Right lobe of liver (tissue), 6 donors: ENCODE measurements at regions not wholly inside any gene's neighbourhood (a gene's known extent, or its start where the extent isn't known, plus 50 kb on each side); places are given as distances from the start of the nearest gene placed in this dataset.

Experiments used
- ATAC-seq, 4 donors: fragments of 200-7000 bp; cut with Tn5 transposase; one replicate each; pipeline ENCODE4 v1.9.1; 2020; ENCODE audit warnings: mild to moderate bottlenecking in 4 of 4, moderate library complexity in 4 of 4
- DNase-seq, 3 donors: peaks; one replicate each; pipeline ENCODE4 v3.0.0-alpha.2; 2020
- H3K27ac ChIP-seq, 3 donors: fragments of 200-600 bp; one replicate each; pipeline ENCODE4 v1.8.0; 2022
- H3K27me3 ChIP-seq, 2 donors: fragments of 200-600 bp; one replicate each; pipeline ENCODE4 v1.8.0; 2022
- H3K36me3 ChIP-seq, 4 donors: fragments of 200-600 bp; sonication (generic) in 1 of 4; one replicate each; pipeline versions ENCODE4 v1.5.1 to v1.8.0; 2017 to 2022; ENCODE audit warnings: control low read depth in 1 of 4
- H3K4me1 ChIP-seq, 4 donors: fragments of 200-600 bp; sonication (generic) in 1 of 4; one replicate each; pipeline versions ENCODE4 v1.5.1 to v1.8.0; 2017 to 2022; ENCODE audit warnings: control low read depth in 1 of 4
- H3K4me3 ChIP-seq, 3 donors: fragments of 200-600 bp; one replicate each; pipeline ENCODE4 v1.8.0; 2022
- H3K9me3 ChIP-seq, 4 donors: fragments of 200-600 bp; sonication (generic) in 1 of 4; one replicate each; pipeline versions ENCODE4 v1.5.1 to v1.8.0; 2017 to 2022; ENCODE audit warnings: control low read depth in 1 of 4
- POLR2A ChIP-seq: fragments of 450-650 bp; IDR thresholded peaks from one replicate; pipeline ENCODE4 v1.6.1; 2017; ENCODE audit warnings: antibody characterized with exemption, mild to moderate bottlenecking
- WGBS: methylation state at CpG from one replicate; pipeline ENCODE4 v1.1.6; 2018; ENCODE audit warnings: low coverage, low lambda C conversion rate; ENCODE audit not compliant: insufficient coverage; ENCODE audit errors: missing lambda C conversion rate; 5-methylcytosine and 5-hydroxymethylcytosine counted together
- intact Hi-C, 2 donors: fragments of 100-400 bp; cut with DNase I; formaldehyde crosslinking; loops; one replicate each; pipeline versions ENCODE4 v1.11.2 to v1.14.1; 2022
- TF ChIP-seq, protein P1 (sequence below), 4 donors: fragments of 200-600 bp in 3 of 4; fragments of 450-650 bp in 1 of 4; IDR thresholded peaks; one replicate each; pipeline versions ENCODE4 v1.5.1 to v1.8.0; 2016 to 2022; ENCODE audit warnings: antibody characterized with exemption in 4 of 4, mild to moderate bottlenecking in 2 of 4
- donor health status: DM: no; HTN: yes; CAD: no.
- donor health status: DM: no; HTN: no; CAD: no.
- donor health status: DM: no; HTN: no; CAD: no.
- donor health status: DM: no; HTN: yes; CAD: no.
- donor health status: DM: no; HTN: yes; CAD: no.

DNA sequence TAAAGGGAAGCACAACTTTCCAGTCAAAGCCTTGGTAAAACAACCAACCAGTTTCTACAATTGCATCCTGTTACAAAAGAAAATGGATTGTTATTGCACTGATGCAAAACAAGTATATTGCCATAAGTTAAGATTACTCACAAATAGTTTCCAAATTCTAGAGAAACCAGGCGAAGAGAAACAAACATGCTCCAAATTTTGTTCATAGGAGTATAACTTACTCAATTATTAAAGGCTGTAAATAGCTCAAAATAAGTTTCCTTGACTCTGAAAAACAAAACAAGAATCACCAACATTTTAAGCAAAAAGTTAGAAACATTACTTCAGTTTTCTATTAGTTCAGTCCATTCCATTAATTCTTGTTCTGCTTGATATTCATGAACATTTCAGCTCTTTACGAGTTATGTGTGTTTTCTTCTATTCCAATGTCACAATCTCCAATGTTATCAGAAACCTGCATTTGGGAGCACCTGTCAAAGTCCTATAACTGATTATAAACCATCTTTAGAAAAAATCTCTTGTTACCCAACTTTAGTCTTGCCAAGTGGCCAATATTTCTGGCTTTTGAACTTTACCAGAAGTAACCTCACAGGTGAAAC is 137.9 kb upstream of the THBS2 start:
- Histone ChIP-seq H3K4me1 (no peaks in the 10 kb centered on the region), H3K27ac (no peak overlapping the region), H3K36me3 (no peaks in the 10 kb centered on the region), H3K27me3 (no peaks in the 10 kb centered on the region), H3K9me3 (no peaks in the 10 kb centered on the region), H3K4me3 (no peak overlapping the region)
- ATAC-seq = no peak
- 73% methylated on average over 2 of the region's 2 CpGs for WGBS
- DNase-seq = no peak
- intact Hi-C loops = no loop called here
- TF ChIP-seq, protein P1, sequence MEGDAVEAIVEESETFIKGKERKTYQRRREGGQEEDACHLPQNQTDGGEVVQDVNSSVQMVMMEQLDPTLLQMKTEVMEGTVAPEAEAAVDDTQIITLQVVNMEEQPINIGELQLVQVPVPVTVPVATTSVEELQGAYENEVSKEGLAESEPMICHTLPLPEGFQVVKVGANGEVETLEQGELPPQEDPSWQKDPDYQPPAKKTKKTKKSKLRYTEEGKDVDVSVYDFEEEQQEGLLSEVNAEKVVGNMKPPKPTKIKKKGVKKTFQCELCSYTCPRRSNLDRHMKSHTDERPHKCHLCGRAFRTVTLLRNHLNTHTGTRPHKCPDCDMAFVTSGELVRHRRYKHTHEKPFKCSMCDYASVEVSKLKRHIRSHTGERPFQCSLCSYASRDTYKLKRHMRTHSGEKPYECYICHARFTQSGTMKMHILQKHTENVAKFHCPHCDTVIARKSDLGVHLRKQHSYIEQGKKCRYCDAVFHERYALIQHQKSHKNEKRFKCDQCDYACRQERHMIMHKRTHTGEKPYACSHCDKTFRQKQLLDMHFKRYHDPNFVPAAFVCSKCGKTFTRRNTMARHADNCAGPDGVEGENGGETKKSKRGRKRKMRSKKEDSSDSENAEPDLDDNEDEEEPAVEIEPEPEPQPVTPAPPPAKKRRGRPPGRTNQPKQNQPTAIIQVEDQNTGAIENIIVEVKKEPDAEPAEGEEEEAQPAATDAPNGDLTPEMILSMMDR (IDR thresholded peaks at IDR 0.05) = no peak
- TF ChIP-seq POLR2A = no peak

DNA sequence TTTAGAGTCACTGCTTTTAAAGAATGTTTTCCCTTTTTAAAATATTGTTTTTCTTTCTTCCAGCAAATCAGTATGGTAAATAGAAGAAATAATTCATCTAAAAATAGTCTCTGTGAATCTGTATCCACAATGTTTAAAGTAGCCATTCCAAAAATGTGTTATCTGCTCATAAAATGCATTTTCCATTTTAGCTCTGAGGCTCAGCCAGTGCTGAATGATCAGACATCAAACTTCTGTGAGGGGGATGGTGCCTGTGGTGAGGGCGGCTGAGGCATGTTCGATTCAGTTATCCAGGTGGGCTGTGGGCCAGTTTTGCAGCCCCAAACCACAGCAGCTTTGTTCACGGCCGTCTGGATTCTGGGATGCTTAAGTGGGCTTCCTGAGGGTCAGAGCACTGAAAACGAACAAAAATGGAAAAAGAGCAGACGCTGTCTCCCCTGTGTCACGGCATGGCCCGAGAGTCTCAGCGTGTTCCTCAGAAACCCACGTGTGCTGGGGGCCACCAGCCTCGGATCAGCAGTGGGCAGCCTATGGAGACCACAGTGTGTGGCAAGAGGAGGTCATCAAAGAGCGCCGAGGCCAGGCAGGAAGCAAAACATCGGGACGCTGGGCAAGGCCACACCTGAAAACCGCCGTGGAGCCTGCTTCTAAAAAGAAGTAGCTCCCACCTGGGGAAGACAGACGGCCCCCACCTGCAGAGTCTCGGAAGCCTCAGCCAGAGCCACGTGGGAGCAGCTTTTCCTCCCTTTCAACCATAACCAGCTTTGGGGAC is 134.9 kb upstream of the THBS2 start:
- Histone ChIP-seq H3K9me3 (no peaks in the 10 kb centered on the region), H3K4me1 (no peaks in the 10 kb centered on the region), H3K36me3 (no peaks in the 10 kb centered on the region), H3K4me3 (no peak overlapping the region), H3K27ac (no peak overlapping the region), H3K27me3 (no peaks in the 10 kb centered on the region)
- TF ChIP-seq POLR2A = no peak
- TF ChIP-seq, protein P1 (IDR thresholded peaks at IDR 0.05) = no peak
- DNase-seq (no peak), ATAC-seq (no peak)
- 50% methylated on average over 9 of the region's 20 CpGs for WGBS
- intact Hi-C loops = no loop called here

DNA sequence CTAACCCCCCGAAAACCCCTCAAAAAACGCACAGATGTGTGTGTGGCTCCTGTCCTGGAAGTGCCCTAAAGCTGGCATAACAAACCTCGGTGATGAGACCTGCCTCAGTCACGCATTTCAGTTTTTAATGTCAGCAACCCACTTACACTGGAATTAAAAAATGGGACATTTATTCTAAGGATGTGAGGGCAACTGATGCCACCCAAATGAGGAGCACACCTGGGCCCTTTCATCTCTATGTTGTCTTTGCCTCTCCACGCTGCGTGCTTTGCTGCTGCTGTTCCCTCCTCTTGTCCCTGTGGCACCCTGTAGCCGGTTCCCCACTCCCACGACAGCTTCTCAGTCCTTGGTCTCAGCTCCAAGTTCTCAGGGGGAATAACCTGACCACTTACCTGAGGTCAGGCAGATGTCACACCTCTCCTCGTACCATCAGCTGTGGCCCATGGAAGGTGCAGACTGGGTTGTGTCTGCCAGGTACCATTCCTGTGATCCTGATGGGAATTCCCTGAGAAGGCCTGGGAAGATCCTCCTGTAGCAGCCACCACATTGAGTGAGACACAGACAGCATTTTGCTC is 134.2 kb upstream of the THBS2 start:
- no peak for ATAC-seq
- 64% methylated on average over 8 of the region's 9 CpGs for WGBS
- Histone ChIP-seq H3K4me1 (no peaks in the 10 kb centered on the region), H3K27ac (no peak overlapping the region), H3K27me3 (no peaks in the 10 kb centered on the region), H3K4me3 (no peak overlapping the region), H3K36me3 (no peaks in the 10 kb centered on the region), H3K9me3 (no peaks in the 10 kb centered on the region)
- TF ChIP-seq, protein P1 (IDR thresholded peaks at IDR 0.05) = no peak
- no peak for TF ChIP-seq POLR2A
- DNase-seq = no peak
- intact Hi-C loops = no loop called here

DNA sequence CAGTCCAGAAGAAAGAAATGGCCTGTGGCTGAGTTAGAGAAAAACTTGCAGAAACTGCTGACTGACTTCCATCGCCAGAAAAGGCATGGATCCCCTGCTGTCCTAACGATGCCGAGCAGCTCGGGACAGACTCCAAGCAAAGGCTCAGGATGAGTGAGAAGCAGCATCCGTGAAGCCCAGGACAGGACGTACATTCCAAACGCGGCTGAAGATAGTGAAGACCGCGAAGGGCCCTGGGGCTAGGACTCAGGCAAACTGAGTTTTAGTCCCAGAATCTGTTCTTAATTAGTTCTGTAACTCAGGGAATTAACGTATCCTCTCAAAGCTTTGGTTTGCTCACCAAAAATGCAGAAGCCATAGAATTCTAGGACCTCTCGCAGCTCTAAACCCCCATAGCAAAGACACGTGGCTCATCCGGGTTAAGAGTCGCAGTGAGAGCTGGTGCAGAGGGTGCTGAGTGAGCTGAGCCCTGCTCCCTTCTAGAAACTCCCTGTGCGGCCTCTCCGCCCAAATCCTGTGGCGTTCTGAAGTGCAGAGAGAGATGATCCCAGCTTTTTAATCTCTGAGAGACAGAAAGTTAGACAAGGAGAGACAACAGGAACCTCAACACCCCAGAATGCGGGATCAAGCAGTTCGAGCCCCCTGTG is 132.9 kb upstream of the THBS2 start:
- Histone ChIP-seq H3K4me3 (no peak overlapping the region), H3K9me3 (no peaks in the 10 kb centered on the region), H3K36me3 (no peaks in the 10 kb centered on the region), H3K27ac (no peak overlapping the region), H3K27me3 (no peaks in the 10 kb centered on the region), H3K4me1 (no peaks in the 10 kb centered on the region)
- intact Hi-C loops = no loop called here
- TF ChIP-seq, protein P1 (IDR thresholded peaks at IDR 0.05) = no peak
- TF ChIP-seq POLR2A = no peak
- ATAC-seq (no peak), DNase-seq (no peak)
- WGBS = 48% methylated on average over 7 of the region's 20 CpGs
